Stimulated activated effector memory CD8-positive, alpha-beta T cell treated with anti-CD3 and anti-CD28 coated beads, Interleukin-12 subunit alpha, Interleukin-12 subunit beta, amount 100 ng/mL, for 72 hours (primary cell): ENCODE measurements at regions not wholly inside any gene's neighbourhood (a gene's known extent, or its start where the extent isn't known, plus 50 kb on each side); places are given as distances from the start of the nearest gene placed in this dataset.

Experiments
- ATAC-seq: fragments of 150-1000 bp; cut with Tn5 transposase; 2 replicates; pipeline ENCODE4 v1.10.0; 2021
- DNase-seq, 2 donors: peaks; one replicate each; pipeline ENCODE4 v3.0.0; 2021 to 2022; ENCODE audit warnings: low spot score in 2 of 2
- H3K27ac Mint-ChIP-seq: one replicate; pipeline ENCODE4 v1.8.0; 2022; ENCODE audit warnings: mild to moderate bottlenecking, mixed read lengths
- H3K36me3 Mint-ChIP-seq: one replicate; pipeline ENCODE4 v1.8.0; 2022; ENCODE audit warnings: mild to moderate bottlenecking, mixed read lengths
- H3K4me1 Mint-ChIP-seq: one replicate; pipeline ENCODE4 v1.8.0; 2022; ENCODE audit warnings: mixed read lengths
- H3K4me3 Mint-ChIP-seq: one replicate; pipeline ENCODE4 v1.8.0; 2022; ENCODE audit warnings: mild to moderate bottlenecking, mixed read lengths
- H3K9me3 Mint-ChIP-seq: one replicate; pipeline ENCODE4 v1.8.0; 2022; ENCODE audit warnings: mixed read lengths

DNA sequence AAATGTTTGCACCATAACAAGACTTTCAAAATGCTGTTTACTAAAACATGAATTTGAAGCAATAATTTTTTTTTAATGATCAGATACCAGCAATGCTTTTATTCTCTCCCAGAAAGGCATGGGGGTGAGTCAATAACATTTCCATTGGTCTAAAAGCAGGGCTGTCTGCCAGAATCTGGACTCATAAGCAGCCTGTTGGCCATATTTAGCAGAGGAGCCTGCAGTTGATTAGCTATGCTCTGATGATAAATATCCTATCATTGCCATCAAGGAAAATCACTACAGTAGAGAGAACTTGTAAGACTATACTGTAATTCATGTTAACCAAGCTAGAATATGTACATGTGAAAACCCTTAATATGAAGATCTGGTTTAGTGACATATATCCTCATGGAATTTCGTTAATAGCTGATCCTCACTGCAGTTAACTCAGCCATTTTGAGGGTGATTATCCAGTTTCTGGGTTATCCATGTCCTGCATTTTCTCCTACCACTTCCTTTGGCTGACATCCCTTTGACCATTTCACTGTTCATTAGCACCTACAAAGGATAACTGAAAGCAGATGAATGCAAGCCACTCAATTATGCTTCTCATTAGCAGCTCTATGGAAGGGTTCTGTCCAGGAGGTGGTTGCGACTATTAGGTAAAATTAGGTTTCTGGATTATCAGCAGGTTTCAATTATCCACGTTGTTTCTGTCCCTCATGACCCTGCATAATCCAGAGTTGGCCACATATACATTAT is 72.9 kb upstream of the DIAPH2 start:
- Mint-ChIP-seq H3K36me3 (no peaks in the 10 kb centered on the region), H3K4me1 (no peaks in the 10 kb centered on the region), H3K27ac (no peak overlapping the region), H3K4me3 (no peak overlapping the region), H3K9me3 (no peaks in the 10 kb centered on the region)
- DNase-seq (no peak), ATAC-seq (no peak)

DNA sequence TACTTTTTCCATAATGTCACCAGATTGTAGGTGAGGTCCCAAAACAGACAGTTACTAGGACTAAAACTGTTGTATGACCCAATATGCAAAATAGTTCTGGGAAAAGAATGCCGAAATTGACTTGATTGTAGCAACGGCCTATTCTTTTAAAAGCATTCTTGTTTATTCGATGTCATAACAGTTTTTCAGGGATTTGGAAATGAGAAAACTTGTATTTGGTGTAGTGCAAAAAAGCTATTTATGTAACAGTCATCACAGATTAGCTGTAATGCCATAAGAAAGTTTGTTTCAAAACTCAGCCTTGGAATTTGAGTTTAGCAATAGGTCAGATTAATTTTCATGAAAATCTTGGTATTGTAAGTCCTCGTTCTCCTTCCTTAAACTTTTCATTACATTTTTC is 69.2 kb upstream of the DIAPH2 start:
- Mint-ChIP-seq H3K4me3 (no peak overlapping the region), H3K4me1 (no peaks in the 10 kb centered on the region), H3K36me3 (no peaks in the 10 kb centered on the region), H3K9me3 (no peaks in the 10 kb centered on the region), H3K27ac (no peak overlapping the region)
- no peak for ATAC-seq
- DNase-seq = no peak

DNA sequence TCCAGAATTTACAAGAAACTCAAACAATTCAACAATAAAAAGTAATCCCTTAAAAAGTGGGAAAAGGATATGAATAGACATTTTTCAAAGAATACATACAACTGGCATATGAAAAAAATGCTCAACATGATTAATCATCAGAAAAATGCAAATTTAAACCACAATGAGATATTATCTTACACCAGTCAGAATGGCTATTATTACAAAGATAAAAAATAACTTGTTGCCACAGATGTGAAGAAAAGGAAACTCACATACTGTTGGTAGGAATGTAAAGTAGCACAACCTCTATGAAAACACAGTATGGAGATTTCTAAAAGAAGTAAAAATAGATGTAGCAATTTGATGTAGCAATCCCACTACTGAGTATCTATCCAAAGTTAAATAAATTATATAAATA is 65.1 kb upstream of the DIAPH2 start:
- Mint-ChIP-seq H3K36me3 (peaks cover 3% of the 10 kb centered on the region), H3K9me3 (no peaks in the 10 kb centered on the region), H3K4me3 (no peak overlapping the region), H3K4me1 (no peaks in the 10 kb centered on the region), H3K27ac (no peak overlapping the region)
- DNase-seq (no peak), ATAC-seq (no peak)

DNA sequence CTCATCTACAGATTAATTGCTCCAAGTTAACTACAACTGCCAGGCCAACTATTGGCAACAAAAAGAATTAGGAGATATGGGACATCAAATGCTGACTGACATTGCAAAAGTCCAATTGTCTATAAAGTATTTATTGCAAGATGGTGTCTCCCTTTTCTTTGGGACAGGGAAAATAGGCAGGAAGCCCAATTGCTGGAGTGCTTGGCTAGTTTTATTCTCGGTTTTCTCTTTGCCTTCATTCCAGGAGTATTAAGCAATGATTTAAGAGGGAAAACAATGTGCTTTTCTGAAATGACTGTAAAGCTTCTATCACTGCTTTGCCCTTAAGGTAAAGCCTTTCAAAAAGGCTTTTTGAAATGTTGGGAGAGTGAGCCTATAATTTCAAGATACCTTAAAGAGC is 62.8 kb upstream of the DIAPH2 start:
- H3K36me3 Mint-ChIP-seq = peaks cover 5% of the 10 kb centered on the region
- DNase-seq (no peak), ATAC-seq (no peak)
- H3K4me1 Mint-ChIP-seq = no peaks in the 10 kb centered on the region
- no peaks in the 10 kb centered on the region for H3K9me3 Mint-ChIP-seq
- no peak overlapping the region for H3K27ac Mint-ChIP-seq
- H3K4me3 Mint-ChIP-seq = no peak overlapping the region
